ENCODE measurements at regions not wholly inside any gene's neighbourhood (a gene's known extent, or its start where the extent isn't known, plus 50 kb on each side); places are given as distances from the start of the nearest gene placed in this dataset.

DNA sequence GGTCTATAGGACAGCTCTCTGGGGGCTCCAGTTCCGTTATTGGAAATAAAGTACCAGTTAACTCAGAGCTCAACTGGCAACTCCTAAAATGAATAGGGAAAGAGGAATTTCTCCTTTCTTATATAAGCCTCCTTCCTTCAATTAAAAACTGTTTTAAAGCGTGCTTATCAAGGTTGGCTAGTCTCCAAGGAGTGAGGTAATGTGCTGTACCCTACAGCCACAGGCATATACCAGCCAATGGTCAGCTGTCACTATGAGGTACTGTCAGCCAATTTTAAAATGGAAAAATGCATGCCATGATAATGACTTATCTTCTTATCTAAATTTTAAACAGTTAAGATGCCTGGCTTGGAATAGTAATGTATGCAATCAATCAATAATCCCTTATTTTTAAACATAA, 76.2 kb downstream of the PLCE1 start:
- TF ChIP-seq, protein P1, sequence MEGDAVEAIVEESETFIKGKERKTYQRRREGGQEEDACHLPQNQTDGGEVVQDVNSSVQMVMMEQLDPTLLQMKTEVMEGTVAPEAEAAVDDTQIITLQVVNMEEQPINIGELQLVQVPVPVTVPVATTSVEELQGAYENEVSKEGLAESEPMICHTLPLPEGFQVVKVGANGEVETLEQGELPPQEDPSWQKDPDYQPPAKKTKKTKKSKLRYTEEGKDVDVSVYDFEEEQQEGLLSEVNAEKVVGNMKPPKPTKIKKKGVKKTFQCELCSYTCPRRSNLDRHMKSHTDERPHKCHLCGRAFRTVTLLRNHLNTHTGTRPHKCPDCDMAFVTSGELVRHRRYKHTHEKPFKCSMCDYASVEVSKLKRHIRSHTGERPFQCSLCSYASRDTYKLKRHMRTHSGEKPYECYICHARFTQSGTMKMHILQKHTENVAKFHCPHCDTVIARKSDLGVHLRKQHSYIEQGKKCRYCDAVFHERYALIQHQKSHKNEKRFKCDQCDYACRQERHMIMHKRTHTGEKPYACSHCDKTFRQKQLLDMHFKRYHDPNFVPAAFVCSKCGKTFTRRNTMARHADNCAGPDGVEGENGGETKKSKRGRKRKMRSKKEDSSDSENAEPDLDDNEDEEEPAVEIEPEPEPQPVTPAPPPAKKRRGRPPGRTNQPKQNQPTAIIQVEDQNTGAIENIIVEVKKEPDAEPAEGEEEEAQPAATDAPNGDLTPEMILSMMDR (IDR thresholded peaks at IDR 0.05), result no peak
- TF ChIP-seq POLR2A (IDR thresholded peaks at IDR 0.05), result no peak
